PC-3 (cell line): ENCODE measurements at regions not wholly inside any gene's neighbourhood (a gene's known extent, or its start where the extent isn't known, plus 50 kb on each side); places are given as distances from the start of the nearest gene placed in this dataset.

Experiments used
- ATAC-seq: fragments of 200-7000 bp; cut with Tn5 transposase; 2 replicates; pipeline ENCODE4 v1.9.1; 2020; ENCODE audit warnings: mild to moderate bottlenecking, moderate library complexity
- BruUV-seq: library from RNA; stranded (reverse); fragments of 400-500 nt; replicated peaks from 2 replicates; lab custom pipeline; 2021; lab: Mats Ljungman, UMichigan
- CTCF ChIA-PET: fragments of 300-600 bp; sonication (Branson Sonifier 250); formaldehyde crosslinking; loops from one replicate; lab custom pipeline; 2022; ENCODE audit warnings: antibody characterized with exemption; lab: Charles Lee
- POLR2A ChIA-PET: fragments of 300-600 bp; sonication (Branson Sonifier 250); formaldehyde crosslinking; loops from one replicate; lab custom pipeline; 2022; ENCODE audit warnings: antibody characterized with exemption; ENCODE audit not compliant: unreplicated experiment; lab: Charles Lee
- DNase-seq: peaks from one replicate; pipeline ENCODE4 v3.0.0-alpha.2; 2015
- H2AFZ ChIP-seq: fragments of 300-600 bp; sonication (generic); 2 replicates; pipeline ENCODE4 v1.6.0; 2016; ENCODE audit warnings: antibody characterized with exemption, low read length
- H3F3A ChIP-seq: fragments of 300-600 bp; sonication (generic); one replicate; pipeline ENCODE4 v1.6.0; 2017; ENCODE audit warnings: antibody characterized with exemption, low read length, control low read depth, mild to moderate bottlenecking; ENCODE audit not compliant: unreplicated experiment
- H3K27ac ChIP-seq: fragments of 300-600 bp; sonication (generic); 2 replicates; pipeline ENCODE4 v1.5.1; 2016; ENCODE audit warnings: mild to moderate bottlenecking, low read length
- H3K27me3 ChIP-seq: fragments of 300-600 bp; sonication (generic); 2 replicates; pipeline ENCODE4 v1.6.1; 2016; ENCODE audit warnings: low read length, mixed read lengths
- H3K36me3 ChIP-seq: fragments of 300-600 bp; sonication (generic); 2 replicates; pipeline ENCODE4 v1.6.1; 2016; ENCODE audit warnings: low read depth, mixed run types, low read length, mixed read lengths
- H3K4me1 ChIP-seq: fragments of 300-600 bp; sonication (generic); 2 replicates; pipeline ENCODE4 v1.5.1; 2016; ENCODE audit warnings: low read length; ENCODE audit not compliant: insufficient read depth
- H3K4me2 ChIP-seq: fragments of 300-600 bp; sonication (generic); 2 replicates; pipeline ENCODE4 v1.6.0; 2016; ENCODE audit warnings: low read length
- H3K4me3 ChIP-seq: fragments of 300-600 bp; sonication (generic); 2 replicates; pipeline ENCODE4 v1.5.1; 2016; ENCODE audit warnings: mild to moderate bottlenecking, low read length, mixed read lengths
- H3K79me2 ChIP-seq: fragments of 300-600 bp; sonication (generic); 2 replicates; pipeline ENCODE4 v1.6.1; 2017; ENCODE audit warnings: low read length, mixed read lengths
- H3K9ac ChIP-seq: fragments of 300-600 bp; sonication (generic); 2 replicates; pipeline ENCODE4 v1.6.0; 2016; ENCODE audit warnings: mild to moderate bottlenecking, low read length
- H3K9me2 ChIP-seq: fragments of 300-600 bp; sonication (generic); replicated peaks from 2 replicates; pipeline ENCODE4 v1.6.1; 2016; ENCODE audit warnings: mixed run types, low read length, mixed read lengths
- H3K9me3 ChIP-seq: fragments of 300-600 bp; sonication (generic); 2 replicates; pipeline ENCODE4 v1.6.1; 2016; ENCODE audit warnings: low read length, mixed read lengths
- H4K20me1 ChIP-seq: fragments of 300-600 bp; sonication (generic); 2 replicates; pipeline ENCODE4 v1.6.1; 2016; ENCODE audit warnings: low read length, mixed read lengths
- EZH2 ChIP-seq: fragments of 300-600 bp; sonication (generic); IDR thresholded peaks from one replicate; pipeline ENCODE4 v1.6.1; 2017; ENCODE audit warnings: antibody characterized with exemption, mild to moderate bottlenecking, low read length; ENCODE audit not compliant: unreplicated experiment
- EZH2phosphoT487 ChIP-seq: fragments of 300-600 bp; sonication (generic); IDR thresholded peaks from 2 replicates; pipeline ENCODE4 v1.6.1; 2018; ENCODE audit warnings: mild to moderate bottlenecking, antibody characterized with exemption, low read length, borderline replicate concordance
- intact Hi-C: fragments of 100-400 bp; cut with micrococcal nuclease; formaldehyde crosslinking; loops from 2 replicates; pipeline ENCODE4 v1.9.0; 2023
- TF ChIP-seq, protein P1 (sequence below): fragments of 300-600 bp; sonication (generic); conservative IDR thresholded peaks from 2 replicates; pipeline ENCODE4 v1.5.1; 2017; ENCODE audit warnings: antibody characterized with exemption, low read depth, mild to moderate bottlenecking, low read length

DNA sequence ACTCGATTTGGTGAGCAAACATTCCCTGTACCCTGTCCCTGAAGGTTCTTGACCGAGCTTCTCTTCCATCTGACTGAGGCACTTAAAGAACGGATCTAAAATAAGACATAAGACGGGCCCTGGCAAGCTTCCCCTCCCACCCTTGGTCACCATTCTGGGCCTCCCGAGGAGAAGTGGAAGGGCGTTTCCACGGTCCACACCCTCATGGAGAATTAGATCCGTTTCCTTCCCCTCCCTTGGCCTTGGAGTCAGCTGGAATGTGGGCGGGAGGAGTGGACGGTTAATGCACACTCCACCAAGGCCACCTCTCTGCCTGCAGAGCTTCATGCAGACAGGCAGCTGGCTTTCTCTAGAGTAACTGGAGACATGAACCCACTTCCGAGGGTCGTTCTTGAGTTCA is 257.3 kb upstream of the APCDD1 start:
- Histone ChIP-seq H3F3A (no peaks in the 10 kb centered on the region), H3K36me3 (no peaks in the 10 kb centered on the region), H3K27ac (no peak overlapping the region), H3K4me1 (no peaks in the 10 kb centered on the region), H3K27me3 (peaks cover 9% of the 10 kb centered on the region; the same call in 1 of the 2 replicates), H3K4me3 (no peak overlapping the region), H2AFZ (0 out of 2 replicates have a peak overlapping the region, but pooled peaks have one; percentile 15), H3K9me2 (no peaks in the 10 kb centered on the region), H4K20me1 (no peaks in the 10 kb centered on the region), H3K4me2 (no peak overlapping the region), H3K9me3 (no peaks in the 10 kb centered on the region), H3K9ac (no peak overlapping the region), H3K79me2 (no peaks in the 10 kb centered on the region)
- CTCF ChIA-PET, result no interaction called here
- intact Hi-C loops, result no loop called here
- ATAC-seq (no peak), DNase-seq (peak; percentile 18)
- POLR2A ChIA-PET, result no interaction called here
- no peak for TF ChIP-seq EZH2
- TF ChIP-seq, protein P1, sequence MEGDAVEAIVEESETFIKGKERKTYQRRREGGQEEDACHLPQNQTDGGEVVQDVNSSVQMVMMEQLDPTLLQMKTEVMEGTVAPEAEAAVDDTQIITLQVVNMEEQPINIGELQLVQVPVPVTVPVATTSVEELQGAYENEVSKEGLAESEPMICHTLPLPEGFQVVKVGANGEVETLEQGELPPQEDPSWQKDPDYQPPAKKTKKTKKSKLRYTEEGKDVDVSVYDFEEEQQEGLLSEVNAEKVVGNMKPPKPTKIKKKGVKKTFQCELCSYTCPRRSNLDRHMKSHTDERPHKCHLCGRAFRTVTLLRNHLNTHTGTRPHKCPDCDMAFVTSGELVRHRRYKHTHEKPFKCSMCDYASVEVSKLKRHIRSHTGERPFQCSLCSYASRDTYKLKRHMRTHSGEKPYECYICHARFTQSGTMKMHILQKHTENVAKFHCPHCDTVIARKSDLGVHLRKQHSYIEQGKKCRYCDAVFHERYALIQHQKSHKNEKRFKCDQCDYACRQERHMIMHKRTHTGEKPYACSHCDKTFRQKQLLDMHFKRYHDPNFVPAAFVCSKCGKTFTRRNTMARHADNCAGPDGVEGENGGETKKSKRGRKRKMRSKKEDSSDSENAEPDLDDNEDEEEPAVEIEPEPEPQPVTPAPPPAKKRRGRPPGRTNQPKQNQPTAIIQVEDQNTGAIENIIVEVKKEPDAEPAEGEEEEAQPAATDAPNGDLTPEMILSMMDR, result no peak
- no peak for TF ChIP-seq EZH2phosphoT487
- BruUV-seq, result no TSS peak

DNA sequence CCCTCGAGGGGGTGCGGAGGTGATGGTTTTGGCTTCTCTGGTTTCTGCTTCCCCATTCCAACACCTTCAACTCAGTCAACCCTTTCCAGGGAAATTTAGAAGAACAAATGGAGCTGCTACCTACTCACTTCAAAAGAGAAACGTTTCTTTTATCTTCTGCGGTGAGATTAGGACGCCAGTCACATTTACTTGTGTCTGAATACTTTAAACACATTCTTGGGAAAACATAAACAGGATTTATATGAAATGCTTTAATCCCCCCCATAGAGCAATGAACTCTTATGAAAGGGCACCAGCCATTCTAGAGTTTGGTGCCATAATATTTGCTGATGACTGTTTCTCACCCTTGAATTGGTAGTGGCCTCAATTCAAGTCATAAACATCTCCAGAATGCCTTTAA is 253.2 kb upstream of the APCDD1 start:
- intact Hi-C loops, result no loop called here
- Histone ChIP-seq H2AFZ (no peak overlapping the region), H3K4me1 (no peaks in the 10 kb centered on the region), H3F3A (no peaks in the 10 kb centered on the region), H3K27me3 (peaks cover 33% of the 10 kb centered on the region), H3K9ac (no peak overlapping the region), H3K4me2 (no peak overlapping the region), H3K79me2 (no peaks in the 10 kb centered on the region), H3K27ac (no peak overlapping the region), H3K4me3 (no peak overlapping the region), H3K9me2 (no peaks in the 10 kb centered on the region), H3K9me3 (no peaks in the 10 kb centered on the region), H4K20me1 (no peaks in the 10 kb centered on the region), H3K36me3 (no peaks in the 10 kb centered on the region)
- CTCF ChIA-PET, result no interaction called here
- DNase-seq, result no peak
- ATAC-seq, result no peak
- POLR2A ChIA-PET, result no interaction called here
- TF ChIP-seq, protein P1, result no peak
- no peak for TF ChIP-seq EZH2
- TF ChIP-seq EZH2phosphoT487, result no peak
- no TSS peak for BruUV-seq

DNA sequence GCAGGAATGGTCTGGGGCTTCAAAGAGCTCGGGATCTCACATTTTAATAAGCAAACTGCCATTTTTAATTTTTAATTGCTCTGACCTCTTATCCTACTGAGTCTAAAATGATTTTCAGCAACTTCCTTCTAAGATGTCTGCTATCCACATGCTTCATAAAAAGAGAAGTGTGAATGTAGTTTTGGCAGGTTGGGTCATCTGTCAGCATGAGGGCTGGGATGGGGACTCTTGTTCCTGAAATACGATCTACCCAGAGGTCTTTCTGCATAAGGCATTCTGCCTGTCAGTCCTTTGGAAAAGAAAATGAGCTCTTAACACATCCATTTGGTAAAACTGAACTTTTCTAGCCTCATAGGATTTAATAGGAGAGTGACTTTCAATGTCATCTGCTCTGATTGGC is 252.8 kb upstream of the APCDD1 start:
- TF ChIP-seq, protein P1, result no peak
- TF ChIP-seq EZH2phosphoT487, result no peak
- no peak for TF ChIP-seq EZH2
- no peak overlapping the region for H3K27ac ChIP-seq
- no peaks in the 10 kb centered on the region for H3K9me2 ChIP-seq
- no peaks in the 10 kb centered on the region for H3F3A ChIP-seq
- no peak overlapping the region for H3K4me2 ChIP-seq
- CTCF ChIA-PET, result no interaction called here
- no peaks in the 10 kb centered on the region for H3K36me3 ChIP-seq
- ATAC-seq (no peak), DNase-seq (no peak)
- H3K27me3 ChIP-seq, result peaks cover 37% of the 10 kb centered on the region
- no peak overlapping the region for H3K4me3 ChIP-seq
- BruUV-seq, result no TSS peak
- H3K4me1 ChIP-seq, result no peaks in the 10 kb centered on the region
- no peak overlapping the region for H3K9ac ChIP-seq
- no peaks in the 10 kb centered on the region for H3K9me3 ChIP-seq
- H2AFZ ChIP-seq, result no peak overlapping the region
- H3K79me2 ChIP-seq, result no peaks in the 10 kb centered on the region
- POLR2A ChIA-PET, result no interaction called here
- no peaks in the 10 kb centered on the region for H4K20me1 ChIP-seq
- intact Hi-C loops, result no loop called here
